A673 (cell line): ENCODE measurements at regions not wholly inside any gene's neighbourhood (a gene's known extent, or its start where the extent isn't known, plus 50 kb on each side); places are given as distances from the start of the nearest gene placed in this dataset.

ENCODE experiments used
- CTCF ChIP-seq: fragments of 300-800, 200-600 bp; sonication (generic); conservative IDR thresholded peaks from 2 replicates; pipeline ENCODE4 v1.5.1; 2017; ENCODE audit warnings: low read depth, mild to moderate bottlenecking, antibody characterized with exemption, low read length, moderate library complexity, mixed read lengths
- EZH2 ChIP-seq: fragments of 200-600 bp; sonication (generic); IDR thresholded peaks from 2 replicates; pipeline ENCODE4 v1.6.1; 2017; ENCODE audit warnings: borderline replicate concordance, low read depth, mild to moderate bottlenecking, mixed read lengths, antibody characterized with exemption, low read length; ENCODE audit not compliant: poor library complexity, severe bottlenecking

GRCh38 chr6:48714250-48714649, 603.3 kb upstream of the PTCHD4 start:
- no peak for TF ChIP-seq CTCF
- TF ChIP-seq EZH2: no peak
